ENCODE measurements at regions not wholly inside any gene's neighbourhood (a gene's known extent, or its start where the extent isn't known, plus 50 kb on each side); places are given as distances from the start of the nearest gene placed in this dataset.

DNA sequence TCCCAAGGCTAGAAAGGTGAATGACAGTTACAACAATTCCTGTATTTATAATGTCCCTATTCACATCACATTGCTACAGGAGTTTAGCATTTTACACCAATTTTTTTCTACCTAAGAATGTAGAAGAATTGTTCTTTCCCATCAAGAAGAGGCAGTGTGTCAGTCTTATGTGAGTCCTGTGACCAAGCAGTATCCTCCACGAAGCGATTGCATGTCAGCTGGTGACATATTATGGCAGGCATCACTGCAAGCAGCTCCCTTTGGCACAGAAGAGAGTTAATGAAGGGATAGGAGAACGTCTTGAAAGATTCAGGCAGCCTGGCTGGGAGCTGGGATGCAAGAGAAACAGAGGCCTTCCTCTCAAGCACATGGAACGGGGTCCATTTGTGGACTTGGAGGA lies 199.8 kb downstream of the SMC2 start:
- TF ChIP-seq, protein P1, sequence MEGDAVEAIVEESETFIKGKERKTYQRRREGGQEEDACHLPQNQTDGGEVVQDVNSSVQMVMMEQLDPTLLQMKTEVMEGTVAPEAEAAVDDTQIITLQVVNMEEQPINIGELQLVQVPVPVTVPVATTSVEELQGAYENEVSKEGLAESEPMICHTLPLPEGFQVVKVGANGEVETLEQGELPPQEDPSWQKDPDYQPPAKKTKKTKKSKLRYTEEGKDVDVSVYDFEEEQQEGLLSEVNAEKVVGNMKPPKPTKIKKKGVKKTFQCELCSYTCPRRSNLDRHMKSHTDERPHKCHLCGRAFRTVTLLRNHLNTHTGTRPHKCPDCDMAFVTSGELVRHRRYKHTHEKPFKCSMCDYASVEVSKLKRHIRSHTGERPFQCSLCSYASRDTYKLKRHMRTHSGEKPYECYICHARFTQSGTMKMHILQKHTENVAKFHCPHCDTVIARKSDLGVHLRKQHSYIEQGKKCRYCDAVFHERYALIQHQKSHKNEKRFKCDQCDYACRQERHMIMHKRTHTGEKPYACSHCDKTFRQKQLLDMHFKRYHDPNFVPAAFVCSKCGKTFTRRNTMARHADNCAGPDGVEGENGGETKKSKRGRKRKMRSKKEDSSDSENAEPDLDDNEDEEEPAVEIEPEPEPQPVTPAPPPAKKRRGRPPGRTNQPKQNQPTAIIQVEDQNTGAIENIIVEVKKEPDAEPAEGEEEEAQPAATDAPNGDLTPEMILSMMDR (IDR thresholded peaks at IDR 0.05), result no peak
- no peak for TF ChIP-seq POLR2A (IDR thresholded peaks at IDR 0.05; ENCODE audit: low read depth)
- TF ChIP-seq EP300 (IDR thresholded peaks at IDR 0.05), result no peak
- TF ChIP-seq POLR2AphosphoS5 (IDR thresholded peaks at IDR 0.05), result no peak
